Suprapubic skin (tissue), 4 donors: ENCODE measurements at regions not wholly inside any gene's neighbourhood (a gene's known extent, or its start where the extent isn't known, plus 50 kb on each side); places are given as distances from the start of the nearest gene placed in this dataset.

ENCODE experiments used
- DNase-seq, 2 donors: peaks; one replicate each; pipeline ENCODE4 v3.0.0-alpha.2; 2019; ENCODE audit warnings: low spot score in 2 of 2
- H3K27ac ChIP-seq: fragments of 200-600 bp; sonication (generic); one replicate; pipeline ENCODE4 v1.5.1; 2019
- H3K27me3 ChIP-seq: fragments of 200-600 bp; sonication (generic); one replicate; pipeline ENCODE4 v1.5.1; 2019
- H3K36me3 ChIP-seq: fragments of 200-600 bp; sonication (generic); one replicate; pipeline ENCODE4 v1.5.1; 2019
- H3K4me1 ChIP-seq: fragments of 200-600 bp; sonication (generic); one replicate; pipeline ENCODE4 v1.5.1; 2019
- H3K4me3 ChIP-seq: fragments of 200-600 bp; sonication (generic); one replicate; pipeline ENCODE4 v1.5.1; 2019; ENCODE audit warnings: mild to moderate bottlenecking
- H3K9me3 ChIP-seq: fragments of 200-600 bp; sonication (generic); one replicate; pipeline ENCODE4 v1.5.1; 2019
- CTCF ChIP-seq, 2 donors: fragments of 200-600 bp in 1 of 2; fragments of 450-650 bp in 1 of 2; sonication (generic) in 1 of 2; IDR thresholded peaks; one replicate each; pipeline ENCODE4 v1.5.1; 2016 to 2019; ENCODE audit warnings: antibody characterized with exemption in 2 of 2, mild to moderate bottlenecking in 1 of 2, moderate library complexity in 1 of 2
- EP300 ChIP-seq: sonication (generic); formaldehyde crosslinking; IDR thresholded peaks from one replicate; pipeline ENCODE4 v1.6.1; 2017; ENCODE audit warnings: antibody characterized with exemption
- POLR2A ChIP-seq, 2 donors: fragments of 450-650 bp; IDR thresholded peaks; one replicate each; pipeline ENCODE4 v1.6.1; 2017; ENCODE audit warnings: antibody characterized with exemption in 2 of 2, mild to moderate bottlenecking in 2 of 2, moderate library complexity in 2 of 2
- POLR2AphosphoS5 ChIP-seq, 3 donors: sonication (generic); formaldehyde crosslinking; IDR thresholded peaks; one replicate each; pipeline ENCODE4 v1.6.1; 2017; ENCODE audit warnings: antibody characterized with exemption in 3 of 3
- WGBS: methylation state at CpG from one replicate; pipeline ENCODE4 v1.1.5; 2018; 5-methylcytosine and 5-hydroxymethylcytosine counted together

DNA sequence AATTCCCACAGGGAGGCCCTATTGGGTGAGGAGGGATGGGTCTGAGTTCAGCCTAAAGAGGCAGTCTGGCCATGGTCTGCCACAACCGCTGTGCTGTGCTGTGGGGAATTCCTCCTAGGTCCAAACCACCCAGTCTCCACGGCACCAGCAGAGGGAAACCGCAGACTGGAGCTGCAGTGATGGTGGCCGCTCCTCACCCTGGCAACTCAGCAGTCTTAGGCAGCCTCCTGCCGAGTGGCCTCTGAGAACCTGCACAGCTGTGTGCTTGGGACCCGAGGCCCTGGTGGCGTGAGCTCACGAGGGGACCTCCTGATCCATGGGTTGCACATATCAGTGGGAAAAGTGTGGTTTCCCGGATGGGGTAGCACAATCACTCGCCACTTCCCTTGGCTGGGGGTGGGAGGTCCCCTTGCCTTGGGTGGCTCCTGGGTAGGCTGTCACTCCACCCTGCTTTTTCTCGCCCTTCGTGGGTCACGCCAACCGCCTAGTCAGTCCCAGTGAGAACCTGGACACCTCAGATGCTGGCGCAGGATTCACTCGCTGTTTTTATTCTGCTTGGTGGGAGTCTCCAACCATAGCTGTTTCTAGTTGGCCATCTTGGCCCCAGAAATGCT, 242.2 kb downstream of the CDH26 start:
- H3K4me3 ChIP-seq: no peak overlapping the region
- no peak overlapping the region for H3K27ac ChIP-seq
- no peaks in the 10 kb centered on the region for H3K4me1 ChIP-seq
- DNase-seq: no peak
- H3K27me3 ChIP-seq: peaks cover 4% of the 10 kb centered on the region
- no peaks in the 10 kb centered on the region for H3K36me3 ChIP-seq
- 79% methylated on average over 6 of the region's 16 CpGs for WGBS
- no peaks in the 10 kb centered on the region for H3K9me3 ChIP-seq
- no peak for TF ChIP-seq POLR2A (IDR thresholded peaks at IDR 0.05)
- TF ChIP-seq POLR2AphosphoS5 (IDR thresholded peaks at IDR 0.05): no peak
- no peak for TF ChIP-seq EP300
- no peak for TF ChIP-seq CTCF (IDR thresholded peaks at IDR 0.05)

DNA sequence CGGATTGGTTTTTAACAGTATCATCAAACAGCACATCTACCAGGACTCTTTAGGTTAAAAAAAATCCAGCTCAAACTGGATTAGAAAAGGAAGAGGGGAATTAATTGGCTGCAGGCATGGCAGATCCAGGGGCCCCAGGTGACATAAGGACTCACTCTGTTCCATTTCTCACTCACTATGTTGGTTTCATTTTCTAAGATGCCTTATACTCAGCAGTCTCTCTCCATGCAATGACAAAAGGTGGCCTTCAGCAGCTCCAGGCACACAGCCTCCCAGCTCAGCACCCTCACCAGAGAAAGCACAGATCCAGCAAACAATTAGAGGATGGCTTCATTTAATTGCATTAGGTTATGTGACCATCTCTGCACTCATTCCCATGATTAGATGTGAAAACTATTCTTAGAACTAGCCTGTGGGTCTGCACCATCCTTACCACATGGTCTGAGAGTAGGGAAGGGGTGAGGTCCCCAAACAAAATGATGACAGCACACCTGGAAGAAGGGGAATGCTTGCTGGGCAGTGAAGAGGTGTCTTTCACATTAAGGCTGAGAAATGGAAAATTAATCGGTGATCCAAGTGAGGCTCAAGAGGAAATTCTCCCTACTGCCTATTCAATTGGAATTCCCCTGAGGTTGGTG, 243.1 kb downstream of the CDH26 start:
- no peaks in the 10 kb centered on the region for H3K36me3 ChIP-seq
- WGBS: 64% methylated on average over 2 of the region's 2 CpGs
- H3K4me3 ChIP-seq: no peak overlapping the region
- no peaks in the 10 kb centered on the region for H3K4me1 ChIP-seq
- no peak overlapping the region for H3K27ac ChIP-seq
- no peaks in the 10 kb centered on the region for H3K9me3 ChIP-seq
- no peak for DNase-seq
- TF ChIP-seq POLR2AphosphoS5 (IDR thresholded peaks at IDR 0.05): no peak
- no peak for TF ChIP-seq EP300
- TF ChIP-seq CTCF (IDR thresholded peaks at IDR 0.05): no peak
- no peak for TF ChIP-seq POLR2A (IDR thresholded peaks at IDR 0.05)
- peaks cover 4% of the 10 kb centered on the region for H3K27me3 ChIP-seq

GRCh38 chr20:60202046-60202445, 243.8 kb downstream of the CDH26 start:
- H3K27ac ChIP-seq: no peak overlapping the region
- no peak for TF ChIP-seq CTCF (IDR thresholded peaks at IDR 0.05)
- no peak for TF ChIP-seq EP300
- no peak for TF ChIP-seq POLR2A (IDR thresholded peaks at IDR 0.05)
- TF ChIP-seq POLR2AphosphoS5 (IDR thresholded peaks at IDR 0.05): no peak
- WGBS: 75% methylated on average over 2 of the region's 5 CpGs

DNA sequence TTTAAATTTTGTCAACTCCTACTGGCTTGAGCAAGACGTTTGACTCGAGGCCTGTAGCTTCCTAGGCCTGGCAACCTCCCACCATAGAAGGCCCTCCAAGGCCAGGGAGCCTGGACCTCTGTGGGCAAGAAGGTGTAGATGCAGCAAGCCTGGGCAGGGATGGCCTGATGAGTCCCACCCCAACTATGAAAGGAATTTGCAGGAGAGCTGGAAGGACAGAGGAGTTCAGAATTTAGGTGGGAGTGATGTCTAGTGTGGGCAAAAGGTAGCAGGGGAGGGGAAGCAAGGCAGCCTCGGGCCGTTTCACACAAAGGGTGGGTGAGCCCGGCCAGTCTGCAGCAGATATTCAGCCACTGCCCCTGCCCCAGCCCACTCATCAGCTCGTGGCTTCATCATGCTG, 245.2 kb downstream of the CDH26 start:
- Histone ChIP-seq H3K4me3 (no peak overlapping the region), H3K27ac (no peak overlapping the region), H3K9me3 (no peaks in the 10 kb centered on the region), H3K36me3 (no peaks in the 10 kb centered on the region), H3K27me3 (peaks cover 4% of the 10 kb centered on the region), H3K4me1 (no peaks in the 10 kb centered on the region)
- TF ChIP-seq POLR2A (IDR thresholded peaks at IDR 0.05): no peak
- WGBS: 61% methylated on average over 6 of the region's 6 CpGs
- no peak for DNase-seq

More at GRCh38 chr20:60202046-60202445, 243.8 kb downstream of the CDH26 start:
- no peaks in the 10 kb centered on the region for H3K9me3 ChIP-seq
- H3K27me3 ChIP-seq: peaks cover 4% of the 10 kb centered on the region
- no peaks in the 10 kb centered on the region for H3K36me3 ChIP-seq
- H3K4me3 ChIP-seq: no peak overlapping the region
- no peak for DNase-seq
- no peaks in the 10 kb centered on the region for H3K4me1 ChIP-seq

- no peaks in the 10 kb centered on the region for H3K36me3 ChIP-seq
- 75% methylated on average over 4 of the region's 4 CpGs for WGBS
- TF ChIP-seq CTCF (IDR thresholded peaks at IDR 0.05) (no peak), EP300 (no peak), POLR2AphosphoS5 (IDR thresholded peaks at IDR 0.05) (no peak), POLR2A (IDR thresholded peaks at IDR 0.05) (no peak)
- H3K27ac ChIP-seq: no peak overlapping the region
- no peaks in the 10 kb centered on the region for H3K4me1 ChIP-seq
- H3K9me3 ChIP-seq: no peaks in the 10 kb centered on the region
- H3K27me3 ChIP-seq: peaks cover 4% of the 10 kb centered on the region
- no peak overlapping the region for H3K4me3 ChIP-seq
- DNase-seq: no peak
These were observed 246.4 kb downstream of the CDH26 start for GRCh38 chr20:60204601-60205000.
